LHCN-M2 (cell line): ENCODE measurements at regions not wholly inside any gene's neighbourhood (a gene's known extent, or its start where the extent isn't known, plus 50 kb on each side); places are given as distances from the start of the nearest gene placed in this dataset.
"Not testable (repeated sequence)": the region's sequence is repeated elsewhere in the genome, so short reads cannot be mapped to it uniquely, and the experiment has no call there.

Source experiments
- DNase-seq: peaks from one replicate; pipeline ENCODE4 v3.0.0-alpha.2; 2012; ENCODE audit warnings: low read depth

- DNase-seq, result no peak
Observed at GRCh38 chr6:115442323-115442722, 618.4 kb downstream of the FRK start.

- peak; percentile 66 for DNase-seq
Observed at GRCh38 chr6:115441651-115442050, 619.0 kb downstream of the FRK start.

DNA sequence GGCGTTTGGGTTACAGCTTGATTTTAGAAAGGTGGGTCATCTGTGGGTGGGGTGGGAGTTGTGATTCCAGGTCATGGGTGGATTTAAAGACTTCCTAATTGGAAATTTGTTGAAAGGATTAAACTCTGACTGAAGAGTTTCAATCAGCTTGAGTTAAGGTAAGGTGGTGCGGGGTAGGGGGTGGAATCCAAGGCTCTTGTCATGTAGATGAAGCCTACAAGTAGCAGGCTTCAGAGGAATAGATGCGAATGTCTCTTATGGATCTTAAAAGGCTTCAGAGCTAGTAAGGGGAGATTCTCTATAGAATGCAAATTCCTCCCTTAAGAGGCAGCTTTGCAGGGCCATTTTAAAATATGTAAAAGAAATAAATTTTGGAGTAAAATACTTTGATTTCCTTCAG, 645.3 kb downstream of the FRK start:
- DNase-seq, result no peak

- not testable (repeated sequence) for DNase-seq
Observed at GRCh38 chr6:115414916-115415315, 645.8 kb downstream of the FRK start.

- no peak for DNase-seq
Observed at GRCh38 chr6:115411756-115412155, 648.9 kb downstream of the FRK start.

DNA sequence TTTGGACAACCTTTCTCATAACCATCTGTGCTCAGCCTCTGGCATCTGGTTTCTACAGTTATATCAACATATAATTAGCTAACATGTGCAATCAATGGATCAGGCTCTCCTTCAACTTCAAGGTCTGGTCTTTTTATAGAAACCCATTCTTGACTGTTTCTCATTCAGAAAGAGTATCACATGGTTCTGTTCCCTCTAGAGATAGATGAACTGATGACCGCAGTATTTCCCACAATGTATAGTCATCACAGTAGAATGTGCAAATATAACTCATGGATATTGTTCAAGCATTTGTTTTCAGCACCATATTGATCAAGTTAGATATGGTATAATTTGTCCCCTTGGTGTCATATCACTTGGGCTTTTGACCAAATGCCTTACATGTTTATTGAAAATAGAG, 656.2 kb downstream of the FRK start:
- peak; percentile 37 for DNase-seq

GRCh38 chr6:115398607-115399006, 662.1 kb downstream of the FRK start:
- no peak for DNase-seq

DNA sequence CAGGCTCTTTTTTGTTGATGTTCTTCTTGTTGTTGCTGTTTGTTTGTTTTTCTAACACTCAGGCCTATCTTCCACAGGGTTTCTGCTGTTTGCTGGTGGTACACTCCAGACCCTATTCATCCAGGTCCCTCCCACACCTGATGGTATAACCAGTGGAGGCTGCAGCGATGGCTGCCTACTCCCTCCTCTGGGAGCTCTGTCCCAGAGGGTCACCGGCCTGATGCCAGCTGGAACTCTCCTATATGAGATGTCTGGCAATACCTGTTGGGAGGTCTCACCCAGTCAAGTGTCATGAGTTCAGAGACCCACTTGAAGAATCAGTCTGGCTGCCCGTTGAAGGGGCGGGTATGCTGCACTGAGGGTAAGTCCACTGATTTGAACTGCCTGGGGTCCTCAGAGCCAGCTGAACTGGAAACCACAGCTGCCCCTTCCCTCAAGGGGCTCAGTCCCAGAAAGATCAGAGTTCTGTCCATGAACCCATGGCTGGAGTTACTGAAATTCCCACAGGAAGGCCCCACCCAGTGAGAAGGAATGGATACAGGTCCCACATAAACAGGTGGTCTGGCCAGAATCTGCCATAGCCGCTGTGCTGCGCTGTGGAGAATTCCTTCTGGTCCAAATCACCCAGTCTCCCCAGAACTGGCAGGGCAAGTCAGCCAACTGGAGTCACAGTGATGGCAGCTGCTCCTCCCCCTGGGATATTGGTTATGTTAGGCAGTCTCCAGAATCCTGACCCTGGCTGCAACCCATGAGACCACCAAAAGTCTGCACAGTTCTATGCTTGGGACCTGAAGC, 664.4 kb downstream of the FRK start:
- DNase-seq, result peak; percentile 1

GRCh38 chr6:115393821-115394220, 666.9 kb downstream of the FRK start:
- DNase-seq, result no peak

DNA sequence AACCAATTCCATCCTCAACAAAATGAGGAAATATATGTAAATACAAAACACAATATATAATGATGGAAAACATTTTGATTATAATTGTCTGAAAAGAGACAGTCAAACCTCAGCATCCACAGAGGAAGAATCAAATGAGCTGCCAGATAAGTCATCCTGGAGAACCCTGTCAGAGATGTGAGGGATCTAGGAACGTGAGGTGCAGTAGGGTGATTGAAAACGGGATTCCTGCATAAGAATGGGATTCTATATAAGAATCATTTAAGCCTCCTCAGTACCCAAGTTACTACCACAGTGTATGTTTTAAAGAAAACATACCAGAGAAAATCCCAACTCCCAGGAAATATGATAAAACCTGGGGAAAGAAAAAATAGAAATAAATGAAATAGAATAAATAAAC, 690.5 kb downstream of the FRK start:
- no peak for DNase-seq

DNA sequence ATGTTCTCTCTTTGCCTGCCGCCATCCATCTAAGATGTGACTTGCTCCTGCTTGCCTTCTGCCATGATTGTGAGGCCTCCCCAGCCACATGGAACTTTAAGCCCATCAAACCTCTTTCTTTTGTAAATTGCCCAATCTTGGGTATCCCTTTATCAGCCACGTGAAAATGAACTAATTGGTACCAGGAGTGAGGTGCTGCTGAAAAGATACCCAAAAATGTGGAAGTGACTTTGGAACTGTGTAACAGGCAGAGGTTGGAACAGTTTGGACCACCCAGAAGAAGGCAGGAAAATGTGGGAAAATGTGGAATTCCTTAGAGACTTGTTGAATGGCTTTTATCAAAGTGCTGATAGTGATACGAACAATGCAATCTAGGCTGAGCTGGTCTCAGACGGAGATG, 694.9 kb downstream of the FRK start:
- DNase-seq, result no peak

GRCh38 chr6:115363379-115363778, 697.3 kb downstream of the FRK start:
- DNase-seq, result no peak

GRCh38 chr6:115362234-115362633, 698.5 kb downstream of the FRK start:
- no peak for DNase-seq

DNA sequence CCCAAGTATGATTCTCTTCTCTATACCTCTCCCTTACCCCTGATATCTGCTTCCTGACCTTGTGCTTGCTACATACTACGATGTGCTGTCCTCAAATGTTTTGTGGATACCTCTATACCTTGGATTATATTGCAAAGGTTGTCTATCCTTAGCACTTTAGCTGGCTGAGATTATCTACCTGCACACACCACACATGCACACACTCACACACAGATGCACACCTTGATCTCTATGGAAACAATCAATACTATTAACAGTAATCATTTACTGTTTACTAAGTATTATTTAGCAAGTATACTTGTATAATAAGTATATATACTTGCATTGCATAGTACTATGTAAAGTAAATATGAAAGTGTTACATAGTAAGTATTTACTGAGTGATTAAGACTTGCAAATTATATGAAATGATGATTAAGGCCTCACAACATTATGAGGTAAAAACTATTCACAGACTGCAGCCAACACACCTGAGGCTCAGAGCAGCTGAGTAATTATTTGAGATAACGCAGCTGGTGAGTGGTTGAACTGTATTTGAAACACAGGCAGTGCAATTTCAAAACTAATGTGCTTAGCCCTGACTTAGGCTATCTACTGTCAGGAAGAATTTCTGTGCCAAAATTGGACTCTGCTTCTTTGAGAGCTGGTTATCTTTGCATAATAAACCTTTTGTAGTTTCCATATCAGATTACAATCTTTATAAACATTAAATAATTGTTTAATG, 699.9 kb downstream of the FRK start:
- no peak for DNase-seq

GRCh38 chr6:115358616-115359015, 702.1 kb downstream of the FRK start:
- peak; percentile 6 for DNase-seq

GRCh38 chr6:115356371-115356770, 704.3 kb downstream of the FRK start:
- no peak for DNase-seq

DNA sequence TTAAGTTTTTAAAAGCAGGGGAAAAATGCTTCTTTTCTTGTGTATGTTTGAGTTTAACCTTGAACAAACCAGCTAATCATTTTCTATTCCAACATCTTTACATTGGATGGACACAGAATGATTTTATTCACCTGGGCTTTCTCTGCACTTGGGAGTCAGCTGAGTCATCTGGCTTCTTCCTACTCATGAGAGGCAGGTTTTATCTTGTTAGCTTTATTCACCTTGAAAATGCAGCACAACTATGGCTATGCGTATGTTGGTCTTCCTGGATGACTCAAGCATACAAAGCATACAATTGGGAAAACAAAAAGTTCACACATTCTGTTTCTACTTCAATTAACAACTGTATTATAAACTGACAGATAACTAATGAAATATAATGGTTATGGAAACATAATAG, 737.7 kb downstream of the FRK start:
- no peak for DNase-seq

- peak; percentile 1 for DNase-seq
Observed at GRCh38 chr6:115319823-115320222, 740.9 kb downstream of the FRK start.

DNA sequence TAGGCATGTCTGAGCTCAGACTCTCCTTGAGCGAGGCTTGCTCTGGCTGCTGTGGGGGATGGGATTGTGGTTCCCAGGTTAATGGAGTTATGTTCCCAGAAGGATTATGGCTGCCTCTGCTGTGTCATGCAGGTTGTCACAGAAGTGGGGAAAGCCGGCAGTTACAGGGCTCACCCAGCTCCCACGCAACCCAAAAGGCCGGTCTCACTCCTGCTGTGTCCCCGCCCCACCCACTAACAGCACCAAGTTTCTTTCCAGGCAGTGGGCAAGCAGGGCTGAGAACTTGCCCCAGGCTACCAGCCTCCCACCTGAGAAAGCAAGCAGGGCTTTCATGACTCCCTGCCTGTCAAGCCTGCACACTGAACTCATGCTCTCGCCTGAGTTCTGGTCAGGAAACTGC, 750.5 kb downstream of the FRK start:
- DNase-seq, result no peak

GRCh38 chr6:115302731-115303130, 758.0 kb downstream of the FRK start:
- DNase-seq, result no peak

GRCh38 chr6:115287467-115287866, 773.2 kb downstream of the FRK start:
- no peak for DNase-seq

DNA sequence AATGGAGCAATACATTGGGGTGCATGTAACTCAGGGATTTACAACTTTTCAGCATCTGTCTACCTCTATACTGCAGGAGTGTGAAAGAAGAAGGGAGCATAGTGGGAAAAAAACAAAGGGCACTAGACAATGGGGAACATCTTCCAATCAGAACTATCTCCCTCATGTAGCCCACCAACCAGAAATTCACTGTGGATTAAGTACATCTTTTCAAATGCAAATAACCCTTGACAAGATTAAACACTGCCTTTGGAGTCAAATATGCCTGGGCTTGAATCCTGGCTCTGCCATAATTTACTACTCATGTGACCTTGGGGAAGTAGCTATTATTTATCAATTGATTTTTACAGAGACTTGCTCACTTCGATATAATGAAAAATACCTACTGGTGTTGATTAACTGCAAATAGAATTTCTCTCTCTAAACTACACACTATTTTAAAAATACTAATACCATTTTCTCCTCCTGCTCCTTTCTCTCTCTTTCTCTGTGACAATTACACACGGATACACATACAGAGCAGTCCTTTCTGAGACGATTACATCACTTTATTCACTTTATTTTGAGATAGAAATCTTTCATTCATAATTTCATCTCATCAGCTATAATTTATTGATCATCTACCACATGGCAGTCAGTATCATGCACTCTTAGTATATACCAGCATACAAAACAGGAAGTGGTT, 783.7 kb downstream of the FRK start:
- no peak for DNase-seq

DNA sequence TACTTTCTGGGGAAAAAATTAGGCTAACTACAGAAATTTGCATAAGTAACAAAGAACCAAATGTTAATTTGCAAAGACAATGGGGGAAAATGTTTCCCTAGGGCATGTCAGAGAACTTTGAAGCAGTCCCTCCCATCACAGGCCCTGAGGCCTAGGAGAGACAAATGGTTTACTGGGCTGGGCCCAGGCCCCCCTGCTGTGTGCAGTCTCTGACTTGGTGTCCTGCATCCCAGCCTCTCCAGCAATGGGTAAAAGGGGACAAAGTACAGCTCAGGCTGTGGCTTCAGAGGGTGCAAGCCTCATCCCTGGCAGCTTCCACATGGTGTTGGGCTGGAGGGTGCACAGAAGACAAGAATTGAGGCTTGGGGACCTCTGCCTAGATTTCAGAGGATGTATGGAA, 788.4 kb downstream of the FRK start:
- DNase-seq, result no peak
